H9 (cell line): ENCODE measurements at regions not wholly inside any gene's neighbourhood (a gene's known extent, or its start where the extent isn't known, plus 50 kb on each side); places are given as distances from the start of the nearest gene placed in this dataset.

Experiments
- DNase-seq: peaks from one replicate; pipeline ENCODE4 v3.0.0-alpha.2; 2017
- H2AFZ ChIP-seq: one replicate; pipeline ENCODE4 v1.6.1; 2013; ENCODE audit warnings: mild to moderate bottlenecking, low read length, control low read depth, moderate library complexity
- H2AK5ac ChIP-seq: 2 replicates; pipeline ENCODE4 v1.6.1; 2013; ENCODE audit warnings: low read length, control low read depth, mixed read lengths; ENCODE audit not compliant: insufficient read length
- H2BK120ac ChIP-seq: one replicate; pipeline ENCODE4 v1.6.1; 2013; ENCODE audit warnings: low read depth, mild to moderate bottlenecking, low read length, control low read depth, inconsistent platforms; ENCODE audit not compliant: poor library complexity, severe bottlenecking
- H2BK12ac ChIP-seq: 2 replicates; pipeline ENCODE4 v1.6.1; 2013; ENCODE audit warnings: low read length, control low read depth, mixed read lengths, low read depth; ENCODE audit not compliant: insufficient read length
- H2BK15ac ChIP-seq: 2 replicates; pipeline ENCODE4 v1.6.1; 2013; ENCODE audit warnings: low read depth, low read length, control low read depth
- H2BK20ac ChIP-seq: one replicate; pipeline ENCODE4 v1.6.1; 2013; ENCODE audit warnings: low read depth, mild to moderate bottlenecking, low read length, control low read depth, inconsistent platforms; ENCODE audit not compliant: poor library complexity, severe bottlenecking
- H2BK5ac ChIP-seq: 2 replicates; pipeline ENCODE4 v1.6.1; 2013; ENCODE audit warnings: low read length, control low read depth, mixed read lengths; ENCODE audit not compliant: insufficient read length
- H3K14ac ChIP-seq: 2 replicates; pipeline ENCODE4 v1.6.1; 2013; ENCODE audit warnings: low read length, control low read depth; ENCODE audit not compliant: insufficient read depth
- H3K18ac ChIP-seq: 2 replicates; pipeline ENCODE4 v1.6.1; 2013; ENCODE audit warnings: low read depth, mild to moderate bottlenecking, mixed read lengths, low read length, control low read depth; ENCODE audit not compliant: insufficient read length
- H3K23ac ChIP-seq: 2 replicates; pipeline ENCODE4 v1.6.1; 2013; ENCODE audit warnings: low read length, control low read depth, mixed read lengths, low read depth; ENCODE audit not compliant: insufficient read length
- H3K23me2 ChIP-seq: 2 replicates; pipeline ENCODE4 v1.6.1; 2013; ENCODE audit warnings: low read depth, mild to moderate bottlenecking, mixed read lengths, low read length, control low read depth; ENCODE audit not compliant: insufficient read length, poor library complexity, severe bottlenecking
- H3K27ac ChIP-seq: 2 replicates; pipeline ENCODE4 v1.5.1; 2013; ENCODE audit warnings: low read length, control low read depth, mixed read lengths, low read depth; ENCODE audit not compliant: insufficient read length
- H3K27me3 ChIP-seq: 2 replicates; pipeline ENCODE4 v1.6.1; 2013; ENCODE audit warnings: low read length, control low read depth, inconsistent platforms; ENCODE audit not compliant: insufficient read depth
- H3K4ac ChIP-seq: 2 replicates; pipeline ENCODE4 v1.6.1; 2013; ENCODE audit warnings: low read depth, mild to moderate bottlenecking, control low read depth, inconsistent platforms, low read length, moderate library complexity
- H3K4me1 ChIP-seq: 2 replicates; pipeline ENCODE4 v1.6.1; 2013; ENCODE audit warnings: low read length, control low read depth, inconsistent platforms; ENCODE audit not compliant: insufficient read depth
- H3K4me2 ChIP-seq: 2 replicates; pipeline ENCODE4 v1.6.1; 2013; ENCODE audit warnings: low read length, control low read depth, mixed read lengths; ENCODE audit not compliant: insufficient read length, insufficient read depth
- H3K56ac ChIP-seq: 2 replicates; pipeline ENCODE4 v1.6.1; 2013; ENCODE audit warnings: low read depth, mild to moderate bottlenecking, mixed read lengths, low read length, control low read depth; ENCODE audit not compliant: insufficient read length
- H3K79me1 ChIP-seq: 2 replicates; pipeline ENCODE4 v1.6.1; 2013; ENCODE audit warnings: low read depth, mild to moderate bottlenecking, moderate library complexity, low read length, control low read depth, inconsistent platforms; ENCODE audit not compliant: insufficient read depth, poor library complexity, severe bottlenecking
- H3K79me2 ChIP-seq: 2 replicates; pipeline ENCODE4 v1.6.1; 2013; ENCODE audit warnings: low read length, control low read depth, inconsistent platforms; ENCODE audit not compliant: insufficient read depth
- H3K9ac ChIP-seq: 2 replicates; pipeline ENCODE4 v1.6.1; 2013; ENCODE audit warnings: low read length, control low read depth, mixed read lengths; ENCODE audit not compliant: insufficient read length; ENCODE audit errors: extremely low read depth
- H3K9me3 ChIP-seq: one replicate; pipeline ENCODE4 v1.6.1; 2013; ENCODE audit warnings: low read depth, low read length, inconsistent platforms; ENCODE audit not compliant: control insufficient read depth
- H3T11ph ChIP-seq: one replicate; pipeline ENCODE4 v1.6.1; 2013; ENCODE audit warnings: mild to moderate bottlenecking, low read length, control low read depth, inconsistent platforms
- H4K20me1 ChIP-seq: one replicate; pipeline ENCODE4 v1.6.1; 2013; ENCODE audit not compliant: control insufficient read depth, insufficient read length, insufficient read depth
- H4K5ac ChIP-seq: 2 replicates; pipeline ENCODE4 v1.6.1; 2013; ENCODE audit warnings: low read depth, mild to moderate bottlenecking, mixed read lengths, low read length, control low read depth; ENCODE audit not compliant: insufficient read length
- H4K8ac ChIP-seq: replicated peaks from 2 replicates; pipeline ENCODE4 v1.6.1; 2013; ENCODE audit warnings: low read length, control low read depth, mixed read lengths, low read depth; ENCODE audit not compliant: insufficient read length
- H4K91ac ChIP-seq: 2 replicates; pipeline ENCODE4 v1.6.1; 2013; ENCODE audit warnings: low read depth, mild to moderate bottlenecking, moderate library complexity, mixed read lengths, low read length, control low read depth; ENCODE audit not compliant: insufficient read length
- H3K27ac Mint-ChIP-seq, 3 experiments: 2 replicates in 2 of 3; 3 replicates in 1 of 3; pipeline ENCODE4 v1.8.0; 2020 to 2021; ENCODE audit warnings: mixed read lengths in 3 of 3, mild to moderate bottlenecking in 1 of 3, moderate library complexity in 1 of 3
- H3K27me3 Mint-ChIP-seq: 2 replicates; pipeline ENCODE4 v1.8.0; 2021; ENCODE audit warnings: low read depth, mild to moderate bottlenecking, moderate library complexity, mixed read lengths
- H3K36me3 Mint-ChIP-seq, 3 experiments: 2 replicates in 2 of 3; 3 replicates in 1 of 3; pipeline ENCODE4 v1.8.0; 2020 to 2021; ENCODE audit warnings: low read depth in 3 of 3, mixed read lengths in 3 of 3; ENCODE audit not compliant: insufficient read depth in 1 of 3
- H3K4me1 Mint-ChIP-seq, 2 experiments: 2 replicates each; pipeline ENCODE4 v1.8.0; 2020; ENCODE audit warnings: mixed read lengths in 2 of 2
- H3K4me3 Mint-ChIP-seq, 2 experiments: 2 replicates in 1 of 2; 3 replicates in 1 of 2; pipeline ENCODE4 v1.8.0; 2020 to 2021; ENCODE audit warnings: mild to moderate bottlenecking in 2 of 2, mixed read lengths in 2 of 2, moderate library complexity in 1 of 2
- H3K9me3 Mint-ChIP-seq, 2 experiments: 2 replicates in 1 of 2; 3 replicates in 1 of 2; pipeline ENCODE4 v1.8.0; 2020; ENCODE audit warnings: mild to moderate bottlenecking in 2 of 2, mixed read lengths in 2 of 2, moderate library complexity in 1 of 2
- WGBS: extraction: QIAGEN DNeasy Blood & Tissue Kit; methylation state at CpG from one replicate; pipeline ENCODE4 v1.1.7; 2013; ENCODE audit warnings: missing lambda C conversion rate, low lambda C conversion rate, mixed read lengths; ENCODE audit not compliant: insufficient read length; ENCODE audit errors: extremely low coverage; 5-methylcytosine and 5-hydroxymethylcytosine counted together
- TF ChIP-seq, protein P1 (sequence below): fragments of 200-600 bp; sonication (generic); conservative IDR thresholded peaks from 3 replicates; pipeline ENCODE4 v1.8.0; 2021; ENCODE audit warnings: antibody characterized with exemption, mild to moderate bottlenecking

DNA sequence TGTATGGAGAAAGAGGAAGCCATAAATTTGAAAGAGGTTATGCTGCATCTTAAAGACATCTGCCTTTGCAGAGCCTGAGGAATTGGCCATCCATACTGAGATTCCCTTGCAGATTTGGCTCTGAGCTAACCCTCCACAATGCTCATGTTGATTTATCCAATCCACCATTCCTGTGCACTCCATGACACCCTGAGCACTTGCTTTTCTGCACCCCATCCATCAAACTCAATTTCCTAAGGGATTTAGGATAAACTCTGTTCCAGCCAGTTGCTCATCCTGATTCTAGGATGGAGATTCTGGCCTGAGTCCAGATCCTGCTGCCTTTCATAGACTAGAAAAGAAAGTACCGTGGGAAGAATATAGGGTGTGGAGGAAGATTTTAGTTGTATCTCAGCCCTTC is 379.2 kb upstream of the LARGE1 start:
- Histone ChIP-seq H4K91ac (no peak overlapping the region), H4K8ac (no peak overlapping the region), H3K4me1 (no peaks in the 10 kb centered on the region; the same call in 1 of the 2 replicates), H3K23ac (no peak overlapping the region), H2BK120ac (no peak overlapping the region), H3K4ac (no peak overlapping the region), H3K18ac (no peak overlapping the region), H3K79me1 (no peaks in the 10 kb centered on the region), H2AK5ac (no peak overlapping the region), H3K56ac (no peak overlapping the region), H2AFZ (no peak overlapping the region), H2BK12ac (no peak overlapping the region), H2BK5ac (no peak overlapping the region), H3K79me2 (no peaks in the 10 kb centered on the region), H4K20me1 (no peaks in the 10 kb centered on the region), H3K4me2 (no peak overlapping the region), H3K14ac (no peak overlapping the region), H3K27me3 (no peaks in the 10 kb centered on the region), H3K23me2 (no peaks in the 10 kb centered on the region), H3T11ph (no peak overlapping the region), H3K27ac (no peak overlapping the region), H3K9ac (no peak overlapping the region), H2BK15ac (no peak overlapping the region), H3K9me3 (no peaks in the 10 kb centered on the region), H2BK20ac (no peak overlapping the region), H4K5ac (no peak overlapping the region)
- no CpG with 5 or more reads among the region's 1 CpG for WGBS
- Mint-ChIP-seq H3K27me3 (peaks cover 21% of the 10 kb centered on the region), H3K36me3 (no peaks in the 10 kb centered on the region), H3K9me3 (no peaks in the 10 kb centered on the region), H3K27ac (no peak overlapping the region), H3K4me3 (no peak overlapping the region), H3K4me1 (no peaks in the 10 kb centered on the region)
- no peak for DNase-seq
- TF ChIP-seq, protein P1, sequence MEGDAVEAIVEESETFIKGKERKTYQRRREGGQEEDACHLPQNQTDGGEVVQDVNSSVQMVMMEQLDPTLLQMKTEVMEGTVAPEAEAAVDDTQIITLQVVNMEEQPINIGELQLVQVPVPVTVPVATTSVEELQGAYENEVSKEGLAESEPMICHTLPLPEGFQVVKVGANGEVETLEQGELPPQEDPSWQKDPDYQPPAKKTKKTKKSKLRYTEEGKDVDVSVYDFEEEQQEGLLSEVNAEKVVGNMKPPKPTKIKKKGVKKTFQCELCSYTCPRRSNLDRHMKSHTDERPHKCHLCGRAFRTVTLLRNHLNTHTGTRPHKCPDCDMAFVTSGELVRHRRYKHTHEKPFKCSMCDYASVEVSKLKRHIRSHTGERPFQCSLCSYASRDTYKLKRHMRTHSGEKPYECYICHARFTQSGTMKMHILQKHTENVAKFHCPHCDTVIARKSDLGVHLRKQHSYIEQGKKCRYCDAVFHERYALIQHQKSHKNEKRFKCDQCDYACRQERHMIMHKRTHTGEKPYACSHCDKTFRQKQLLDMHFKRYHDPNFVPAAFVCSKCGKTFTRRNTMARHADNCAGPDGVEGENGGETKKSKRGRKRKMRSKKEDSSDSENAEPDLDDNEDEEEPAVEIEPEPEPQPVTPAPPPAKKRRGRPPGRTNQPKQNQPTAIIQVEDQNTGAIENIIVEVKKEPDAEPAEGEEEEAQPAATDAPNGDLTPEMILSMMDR, result no peak
